K562 (cell line): ENCODE measurements at regions not wholly inside any gene's neighbourhood (a gene's known extent, or its start where the extent isn't known, plus 50 kb on each side); places are given as distances from the start of the nearest gene placed in this dataset.

Experiments
- ATAC-seq: fragments of 200-7000 bp; cut with Tn5 transposase; 3 replicates; pipeline ENCODE4 v1.9.1; 2020; ENCODE audit warnings: moderate library complexity
- BruUV-seq: library from RNA; stranded (reverse); fragments of 400-500 nt; replicated peaks from 2 replicates; lab custom pipeline; 2021; lab: Mats Ljungman, UMichigan
- CTCF ChIA-PET: fragments of 300-600 bp; formaldehyde crosslinking; extraction: SDS; loops from one replicate; lab custom pipeline; 2021; ENCODE audit warnings: low intra/inter-chr PET ratio; lab: Yijun Ruan, JAX
- POLR2A ChIA-PET: fragments of 300-600, 350-650 bp; sonication (Branson Sonifier 250); formaldehyde crosslinking; extraction: SDS; loops from one replicate; lab custom pipeline; 2021; ENCODE audit warnings: antibody characterized with exemption, inconsistent platforms; lab: Yijun Ruan, JAX
- DNase-seq, 4 experiments: peaks; one replicate each; pipeline versions ENCODE4 v3.0.0 to v3.0.0-alpha.2; 2011 to 2018; ENCODE audit warnings: low spot score in 3 of 4, mixed read lengths in 3 of 4; ENCODE audit errors: extremely low read depth in 1 of 4
- FAIRE-seq: peaks from 2 replicates; lab custom pipeline; 2011; peaks lifted over from hg19 to GRCh38; lab: Jason Lieb, UNC
- H2AFZ ChIP-seq: 2 replicates; pipeline ENCODE4 v1.6.0; 2011; ENCODE audit warnings: low read depth, low read length, control low read depth, inconsistent platforms
- H3K27ac ChIP-seq: fragments of 200-600 bp; 3 replicates; pipeline ENCODE4 v1.8.0; 2011; ENCODE audit warnings: low read depth, mild to moderate bottlenecking, control low read depth, inconsistent platforms, low read length, moderate library complexity, mixed read lengths; ENCODE audit errors: extremely low read depth
- H3K27me3 ChIP-seq, 2 experiments: fragments of 300-600 bp in 1 of 2; 2 replicates in 1 of 2; 3 replicates in 1 of 2; pipeline versions ENCODE4 v1.6.0 to v1.8.0; 2011; ENCODE audit warnings: inconsistent platforms in 2 of 2, low read length in 2 of 2, mild to moderate bottlenecking in 1 of 2, mixed read lengths in 1 of 2, moderate library complexity in 1 of 2; ENCODE audit not compliant: control insufficient read depth in 2 of 2, insufficient read depth in 2 of 2
- H3K36me3 ChIP-seq: fragments of 300-600 bp; 3 replicates; pipeline ENCODE4 v1.8.0; 2011; ENCODE audit warnings: mild to moderate bottlenecking, low read length, inconsistent platforms; ENCODE audit not compliant: control insufficient read depth, insufficient read depth
- H3K4me1 ChIP-seq, 2 experiments: fragments of 200-600 bp in 1 of 2; replicated peaks in 1 of 2; 2 replicates in 1 of 2; 3 replicates in 1 of 2; pipeline versions ENCODE4 v1.5.1 to v1.8.0; 2011; ENCODE audit warnings: inconsistent platforms in 2 of 2, low read length in 2 of 2, mild to moderate bottlenecking in 1 of 2, mixed read lengths in 1 of 2, moderate library complexity in 1 of 2; ENCODE audit not compliant: control insufficient read depth in 2 of 2, insufficient read depth in 2 of 2
- H3K4me2 ChIP-seq: 2 replicates; pipeline ENCODE4 v1.6.1; 2011; ENCODE audit warnings: low read length, control low read depth, inconsistent platforms, mixed read lengths; ENCODE audit not compliant: insufficient read depth
- H3K4me3 ChIP-seq: fragments of 200-600 bp; sonication (generic), shearing (Covaris generic); 2 replicates; pipeline ENCODE4 v1.5.1; 2016; ENCODE audit warnings: control low read depth, inconsistent platforms
- H3K79me2 ChIP-seq: fragments of 200-600 bp; 3 replicates; pipeline ENCODE4 v1.8.0; 2011; ENCODE audit warnings: low read length, inconsistent platforms; ENCODE audit not compliant: control insufficient read depth, insufficient read depth
- H3K9ac ChIP-seq, 2 experiments: 2 replicates each; pipeline versions ENCODE4 v1.6.0 to v1.6.1; 2011; ENCODE audit warnings: low read depth in 2 of 2, low read length in 2 of 2, control low read depth in 1 of 2, inconsistent platforms in 1 of 2, mild to moderate bottlenecking in 1 of 2, mixed read lengths in 1 of 2; ENCODE audit not compliant: insufficient read depth in 1 of 2
- H3K9me1 ChIP-seq: one replicate; pipeline ENCODE4 v1.6.0; 2011; ENCODE audit warnings: inconsistent platforms, mild to moderate bottlenecking, low read length, moderate library complexity; ENCODE audit not compliant: control insufficient read depth, insufficient read depth
- H3K9me3 ChIP-seq: replicated peaks from 2 replicates; pipeline ENCODE4 v1.5.1; 2011; ENCODE audit warnings: low read depth, low read length, inconsistent platforms; ENCODE audit not compliant: control insufficient read depth, insufficient read depth
- H4K20me1 ChIP-seq: replicated peaks from 2 replicates; pipeline ENCODE4 v1.6.1; 2011; ENCODE audit warnings: low read length, inconsistent platforms, mixed read lengths; ENCODE audit not compliant: control insufficient read depth, insufficient read depth
- ARID2 ChIP-seq: fragments of 450-650 bp; IDR thresholded peaks from 2 replicates; pipeline ENCODE4 v1.6.1; 2017; ENCODE audit warnings: antibody characterized with exemption, mild to moderate bottlenecking
- BMI1 ChIP-seq: fragments of 150-350 bp; IDR thresholded peaks from 2 replicates; pipeline ENCODE4 v1.6.1; 2014; ENCODE audit warnings: low read length
- FOXJ3 ChIP-seq: sonication (generic); formaldehyde crosslinking; IDR thresholded peaks from 2 replicates; pipeline ENCODE4 v1.4.0; 2020; ENCODE audit warnings: mild to moderate bottlenecking, missing genetic modification reagents
- GABPB1 ChIP-seq: sonication (generic); formaldehyde crosslinking; IDR thresholded peaks from 2 replicates; pipeline ENCODE4 v1.8.0; 2022; ENCODE audit warnings: mild to moderate bottlenecking, missing genetic modification reagents
- HNRNPH1 ChIP-seq: fragments of 200-400 bp; formaldehyde crosslinking; optimal IDR thresholded peaks from 2 replicates; pipeline ENCODE3; 2017; ENCODE audit warnings: low read depth, mild to moderate bottlenecking, low read length, moderate library complexity
- KLF16 ChIP-seq: IDR thresholded peaks from 2 replicates; pipeline ENCODE4 v1.6.1; 2016; ENCODE audit warnings: antibody characterized with exemption
- MTF1 ChIP-seq: fragments of 250-450 bp; sonication (Bioruptor Pico); IDR thresholded peaks from 2 replicates; pipeline ENCODE4 v1.9.0; 2021; ENCODE audit warnings: moderate library complexity, mild to moderate bottlenecking, inconsistent platforms, borderline replicate concordance
- NBN ChIP-seq: fragments of 450-650 bp; IDR thresholded peaks from 2 replicates; pipeline ENCODE4 v1.6.1; 2016; ENCODE audit warnings: low read depth, mild to moderate bottlenecking
- PCBP2 ChIP-seq: fragments of 200-400 bp; formaldehyde crosslinking; IDR thresholded peaks from 2 replicates; pipeline ENCODE4 v1.6.1; 2018; ENCODE audit warnings: low read length, low read depth, mild to moderate bottlenecking, moderate library complexity; ENCODE audit not compliant: poor library complexity, severe bottlenecking
- PPARD ChIP-seq: fragments of 250-450 bp; sonication (Bioruptor Pico); IDR thresholded peaks from 2 replicates; pipeline ENCODE4 v1.8.0; 2022; ENCODE audit warnings: inconsistent platforms, mild to moderate bottlenecking, moderate library complexity
- TBP ChIP-seq: optimal IDR thresholded peaks from 2 replicates; pipeline ENCODE3; 2011; ENCODE audit warnings: low read depth, low read length, improper control_type of control experiment
- TSC22D4 ChIP-seq: fragments of 450-650 bp; IDR thresholded peaks from 2 replicates; pipeline ENCODE4 v1.6.1; 2016; ENCODE audit warnings: missing genetic modification characterization, missing biosample characterization, control low read depth
- ZBTB49 ChIP-seq: sonication (generic); formaldehyde crosslinking; IDR thresholded peaks from 2 replicates; pipeline ENCODE4 v1.8.0; 2022; ENCODE audit warnings: missing genetic modification reagents, mild to moderate bottlenecking, borderline replicate concordance
- ZNF165 ChIP-seq: fragments of 250-450 bp; sonication (Bioruptor Pico); IDR thresholded peaks from 2 replicates; pipeline ENCODE4 v1.4.0; 2020; ENCODE audit warnings: borderline replicate concordance
- ZNF280A ChIP-seq: fragments of 450-650 bp; IDR thresholded peaks from 2 replicates; pipeline ENCODE4 v1.6.1; 2018; ENCODE audit warnings: mild to moderate bottlenecking, low read depth; ENCODE audit not compliant: partially characterized antibody
- ZNF354B ChIP-seq: fragments of 250-450 bp; sonication (Bioruptor Pico); IDR thresholded peaks from 2 replicates; pipeline ENCODE4 v1.4.0; 2020
- ZNF511 ChIP-seq: sonication (generic); formaldehyde crosslinking; IDR thresholded peaks from 2 replicates; pipeline ENCODE4 v1.8.0; 2022; ENCODE audit warnings: mild to moderate bottlenecking, missing genetic modification reagents
- ZNF76 ChIP-seq: fragments of 250-450 bp; sonication (Bioruptor Pico); IDR thresholded peaks from 2 replicates; pipeline ENCODE4 v1.4.0; 2020; ENCODE audit warnings: mild to moderate bottlenecking, moderate library complexity, borderline replicate concordance
- ZSCAN32 ChIP-seq: fragments of 450-650 bp; formaldehyde crosslinking; IDR thresholded peaks from 2 replicates; pipeline ENCODE4 v1.4.0; 2020; ENCODE audit warnings: mild to moderate bottlenecking, moderate library complexity
- WGBS: fragments of 100-300 bp; shearing (Covaris generic); methylation state at CpG from one replicate; pipeline ENCODE4 v1.1.6; 2016; ENCODE audit warnings: low coverage, mixed read lengths; ENCODE audit not compliant: insufficient coverage; ENCODE audit errors: missing lambda C conversion rate; 5-methylcytosine and 5-hydroxymethylcytosine counted together
- in situ Hi-C: fragments of 300-500 bp; cut with MboI; formaldehyde crosslinking; loops from 4 replicates; pipeline ENCODE4 v1.15.0; 2018; ENCODE audit warnings: inconsistent platforms, mixed read lengths
- intact Hi-C: fragments of 100-400 bp; cut with micrococcal nuclease; formaldehyde crosslinking; loops from 2 replicates; pipeline ENCODE4 v1.14.2; 2022

- TF ChIP-seq ZBTB49 (CRISPR knock-in tag) (no peak), GABPB1 (CRISPR knock-in tag) (no peak), ZNF511 (CRISPR knock-in tag) (no peak), KLF16 (no peak), MTF1 (CRISPR knock-in tag) (no peak), ZSCAN32 (CRISPR knock-in tag) (no peak), NBN (no peak)
Observed at GRCh38 chr18:59784694-59785093, 87.5 kb upstream of the CCBE1 start (continued).

GRCh38 chr18:59783138-59783537 lies 85.9 kb upstream of the CCBE1 start:
- no peak for FAIRE-seq
- in situ Hi-C loops, result no loop called here
- CTCF ChIA-PET, result no interaction called here
- TF ChIP-seq ARID2 (no peak), ZNF165 (CRISPR knock-in tag) (no peak), BMI1 (no peak), ZNF76 (CRISPR knock-in tag) (no peak), ZNF354B (CRISPR knock-in tag) (no peak), FOXJ3 (CRISPR knock-in tag) (no peak), PPARD (CRISPR knock-in tag) (no peak), ZNF280A (no peak), PCBP2 (no peak), HNRNPH1 (no peak), TSC22D4 (no peak), TBP (no peak)

More at GRCh38 chr18:59783138-59783537, 85.9 kb upstream of the CCBE1 start:
- WGBS, result 0% methylated on average over 5 of the region's 5 CpGs
- H3K79me2 ChIP-seq, result no peaks in the 10 kb centered on the region
- POLR2A ChIA-PET, result no interaction called here
- no peak overlapping the region for H3K9ac ChIP-seq
- peak; percentile 75 for ATAC-seq
- H3K9me3 ChIP-seq, result no peaks in the 10 kb centered on the region
- H2AFZ ChIP-seq, result no peak overlapping the region
- H3K27me3 ChIP-seq, result no peaks in the 10 kb centered on the region; a peak in 1 of 5 replicates
- no peak overlapping the region for H3K27ac ChIP-seq
- H3K9me1 ChIP-seq, result no peaks in the 10 kb centered on the region
- no peak overlapping the region for H3K4me3 ChIP-seq
- no TSS peak for BruUV-seq
- peak in 3 of 4 experiments; percentile 6 to 31 (median 11) for DNase-seq
- no peaks in the 10 kb centered on the region for H4K20me1 ChIP-seq
- intact Hi-C loops, result loop anchor here (1.0 kb wide), 1 partner anchor 40 kb away; no protein-coding TSS in a partner anchor
- H3K4me1 ChIP-seq, result no peaks in the 10 kb centered on the region
- H3K36me3 ChIP-seq, result no peaks in the 10 kb centered on the region
- no peak overlapping the region for H3K4me2 ChIP-seq
